Keratinocyte (primary cell): ENCODE measurements at regions not wholly inside any gene's neighbourhood (a gene's known extent, or its start where the extent isn't known, plus 50 kb on each side); places are given as distances from the start of the nearest gene placed in this dataset.

Experiments used
- CTCF ChIP-seq, 3 experiments: IDR thresholded peaks in 1 of 3; conservative IDR thresholded peaks in 1 of 3; optimal IDR thresholded peaks in 1 of 3; 2 replicates in 2 of 3; 3 replicates in 1 of 3; pipeline versions ENCODE3 to v1.5.1; 2011; ENCODE audit warnings: low read length in 3 of 3, mild to moderate bottlenecking in 3 of 3, moderate library complexity in 2 of 3, control low read depth in 1 of 3, inconsistent platforms in 1 of 3; ENCODE audit not compliant: insufficient read depth in 2 of 3; ENCODE audit errors: extremely low read depth in 1 of 3
- EZH2 ChIP-seq: IDR thresholded peaks from one replicate; pipeline ENCODE4 v1.6.1; 2012; ENCODE audit warnings: inconsistent platforms, mild to moderate bottlenecking, low read length, moderate library complexity

- TF ChIP-seq CTCF (optimal IDR thresholded peaks at IDR 0.05 in 1 of 3, IDR thresholded peaks at IDR 0.05 in 1 of 3, conservative IDR thresholded peaks at IDR 0.05 in 1 of 3; ENCODE audit: extremely low read depth in 1 of 3, insufficient read depth in 2 of 3, low read length in 3 of 3) (no peak), EZH2 (no peak)
Observed at GRCh38 chr22:49026494-49027367, 800.9 kb downstream of the BRD1 start.
